Activated CD4-positive, CD25-positive, alpha-beta regulatory T cell treated with anti-CD3 and anti-CD28 coated beads, Interleukin-2, amount 50 U/mL, for 16 hours (primary cell): ENCODE measurements at regions not wholly inside any gene's neighbourhood (a gene's known extent, or its start where the extent isn't known, plus 50 kb on each side); places are given as distances from the start of the nearest gene placed in this dataset.

ENCODE experiments used
- DNase-seq: peaks from one replicate; pipeline ENCODE4 v3.0.0-alpha.2; 2020; ENCODE audit warnings: low read depth, low spot score

DNA sequence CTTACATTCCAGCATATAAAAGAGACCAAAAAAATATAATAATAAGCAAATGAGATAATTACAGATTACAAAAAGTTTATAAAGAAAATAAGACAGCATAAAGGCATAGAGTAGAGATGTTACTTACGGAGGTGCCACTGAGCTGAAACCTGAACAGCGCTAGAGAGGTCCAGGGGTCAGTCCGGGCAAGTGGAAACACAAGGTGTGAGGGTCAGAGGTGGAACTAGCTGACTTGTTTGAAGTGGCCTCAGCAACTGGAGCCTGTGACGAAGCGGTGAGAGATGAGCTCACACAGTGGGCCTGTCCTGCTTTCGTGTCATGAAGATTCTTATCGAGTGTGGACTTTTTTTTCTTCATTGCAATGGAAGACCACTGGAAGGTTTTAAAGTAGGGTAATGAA lies 288.3 kb upstream of the TANK start:
- no peak for DNase-seq

DNA sequence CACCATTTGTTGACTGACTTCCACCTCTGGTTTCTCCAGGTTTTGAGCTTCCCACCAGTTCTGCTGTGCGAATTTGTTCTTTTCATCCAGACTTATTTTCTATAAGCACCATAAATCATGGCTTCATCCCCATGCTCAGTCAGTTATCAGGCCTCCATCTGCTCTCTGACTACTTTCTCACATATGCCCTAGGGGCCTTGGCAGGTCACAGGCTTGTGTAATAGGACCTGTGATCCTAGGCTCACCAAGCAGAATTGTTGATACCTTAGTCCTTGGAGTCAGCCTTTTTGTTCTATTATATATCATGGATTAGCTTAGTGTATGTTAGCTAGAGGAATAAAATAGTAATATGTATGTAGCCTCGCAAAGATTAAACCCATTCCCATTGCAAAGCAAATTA lies 284.2 kb upstream of the TANK start:
- DNase-seq, result no peak

DNA sequence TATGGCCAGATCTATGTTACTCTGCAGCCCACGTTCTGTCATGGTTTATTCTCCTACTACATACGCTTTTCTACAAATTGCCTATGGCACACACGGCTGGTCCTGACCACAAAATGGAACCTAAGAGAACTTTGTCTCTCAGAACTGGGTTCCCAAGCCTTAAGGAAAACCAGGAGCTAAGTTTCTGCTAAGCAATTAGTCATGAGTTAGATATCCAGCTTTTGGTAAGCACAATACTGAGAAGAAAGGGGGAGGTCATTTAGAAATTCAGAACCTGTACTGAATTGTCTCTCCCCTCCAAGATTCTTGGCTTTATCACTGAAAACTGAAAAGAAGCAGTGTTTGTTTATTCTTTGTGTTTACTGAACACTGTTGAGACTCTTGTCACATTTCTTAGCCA lies 283.5 kb upstream of the TANK start:
- no peak for DNase-seq

DNA sequence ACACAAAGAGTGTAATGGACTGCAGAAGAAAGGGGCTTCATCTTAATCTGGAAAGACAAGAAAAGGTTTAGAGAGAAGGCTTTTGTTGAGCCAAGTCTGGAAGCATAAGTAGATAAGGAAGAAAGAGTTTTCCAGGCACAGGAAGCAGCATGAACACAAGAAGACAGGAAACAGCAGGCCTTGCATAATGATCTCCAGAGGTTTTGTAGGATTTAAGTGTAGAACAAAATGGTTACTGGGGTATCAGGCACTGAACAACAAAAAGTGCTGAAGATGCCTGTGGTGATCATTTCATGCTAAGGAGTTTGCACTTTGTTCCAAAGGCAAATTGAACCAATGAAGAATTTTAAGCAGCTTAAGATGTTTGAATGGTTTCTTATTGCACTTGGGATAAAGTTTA lies 281.6 kb upstream of the TANK start:
- DNase-seq, result no peak

DNA sequence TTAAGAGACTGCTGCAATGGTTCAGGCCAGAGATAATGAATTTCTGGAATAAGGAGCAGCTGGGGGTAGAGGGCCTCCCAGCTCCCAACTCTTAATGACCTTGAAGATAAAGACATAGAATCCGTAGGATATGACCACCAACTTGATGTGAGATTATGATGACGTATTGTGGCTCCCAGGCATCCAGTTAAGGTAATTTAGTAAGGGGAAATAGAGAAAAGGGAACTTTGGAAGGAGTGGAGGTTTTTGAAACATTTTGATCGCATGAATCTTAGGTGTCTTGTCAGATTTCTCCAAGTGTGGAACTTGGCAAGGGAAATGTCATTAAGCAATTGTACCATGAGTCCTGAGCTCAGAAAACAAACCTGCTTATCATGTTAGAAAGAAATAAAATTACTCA lies 277.3 kb upstream of the TANK start:
- no peak for DNase-seq

DNA sequence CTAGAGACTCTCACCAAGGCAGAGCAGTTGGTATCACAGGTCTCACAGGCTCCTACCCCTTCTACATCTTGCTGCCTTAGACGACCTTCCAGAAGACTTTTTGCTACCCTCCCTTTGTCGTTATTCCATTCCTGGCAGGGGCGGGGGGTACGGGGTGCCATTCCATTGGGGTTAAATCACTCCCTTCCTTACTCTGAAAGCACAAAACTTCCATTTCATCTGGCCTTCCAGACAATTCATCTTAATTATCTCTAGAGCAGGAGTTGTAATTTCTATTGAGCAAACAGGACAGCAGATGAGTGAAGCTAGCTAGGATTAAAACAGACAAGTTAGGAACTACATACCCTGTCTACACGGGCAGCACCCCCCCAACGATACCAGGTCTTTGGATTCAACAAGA lies 276.2 kb upstream of the TANK start:
- no peak for DNase-seq

DNA sequence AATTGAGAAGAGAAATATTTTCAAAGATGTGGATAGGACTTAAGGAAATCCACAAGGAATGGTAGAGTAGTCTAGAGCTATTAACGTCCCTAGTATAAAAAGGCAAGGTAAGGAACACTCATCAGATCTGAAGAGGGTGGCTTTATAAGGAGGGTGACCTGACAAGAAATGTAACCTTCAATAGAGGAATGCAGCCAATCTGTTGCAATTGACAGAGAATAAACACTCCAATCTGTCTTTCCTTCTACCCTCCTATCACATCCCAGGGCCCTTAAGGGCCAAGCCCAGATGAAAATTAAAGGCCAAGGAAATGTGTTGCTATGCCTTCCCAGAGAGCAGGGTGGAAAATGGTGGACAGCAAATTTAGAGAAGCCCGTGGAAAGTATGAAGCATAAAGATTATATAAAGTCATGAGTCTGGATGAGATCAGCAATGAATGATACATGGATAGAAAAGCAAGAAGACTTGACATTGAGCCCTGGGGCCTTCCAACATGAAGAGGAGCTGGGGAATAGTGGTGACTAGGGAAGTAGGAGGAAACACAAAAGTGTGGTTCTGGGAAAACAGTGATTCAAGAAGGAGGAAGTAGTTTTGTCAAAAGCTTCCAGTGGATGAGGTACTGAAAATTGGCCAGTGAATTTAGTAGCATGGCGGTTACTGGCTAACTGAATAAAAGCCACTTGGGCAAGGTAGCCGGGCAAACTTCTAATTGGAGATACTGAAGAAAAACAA lies 270.6 kb upstream of the TANK start:
- DNase-seq, result no peak

DNA sequence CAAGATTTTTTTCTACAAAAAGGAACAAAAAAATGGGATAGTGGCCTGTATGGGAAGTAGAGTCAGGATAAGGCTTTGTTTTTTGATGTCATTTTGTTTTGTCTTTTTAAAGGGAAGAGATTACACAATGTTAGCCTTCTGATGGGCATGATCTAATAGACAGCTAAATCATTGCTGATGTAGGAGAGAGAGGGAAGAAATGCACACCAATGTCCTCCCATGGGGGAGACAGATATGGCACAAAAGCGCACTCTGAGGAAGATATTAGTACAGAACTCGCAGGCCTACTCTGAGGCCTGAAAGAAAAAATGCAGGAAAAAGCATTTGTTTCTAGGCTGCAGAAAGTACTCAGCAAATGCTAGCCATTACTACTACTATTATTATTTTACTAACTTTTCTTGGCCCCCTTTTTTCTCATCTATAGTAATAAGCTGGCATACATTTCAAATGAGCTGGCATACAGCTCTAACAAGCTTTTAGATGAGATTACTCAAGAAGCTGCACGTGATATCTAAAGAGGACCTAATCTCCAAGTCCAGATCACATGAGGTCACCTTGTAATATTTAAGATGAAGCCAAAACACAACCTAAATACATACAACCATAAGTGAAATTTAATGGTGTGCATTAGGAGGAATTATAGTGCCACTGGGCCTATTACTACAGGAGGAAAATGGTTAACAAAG lies 269.4 kb upstream of the TANK start:
- no peak for DNase-seq

DNA sequence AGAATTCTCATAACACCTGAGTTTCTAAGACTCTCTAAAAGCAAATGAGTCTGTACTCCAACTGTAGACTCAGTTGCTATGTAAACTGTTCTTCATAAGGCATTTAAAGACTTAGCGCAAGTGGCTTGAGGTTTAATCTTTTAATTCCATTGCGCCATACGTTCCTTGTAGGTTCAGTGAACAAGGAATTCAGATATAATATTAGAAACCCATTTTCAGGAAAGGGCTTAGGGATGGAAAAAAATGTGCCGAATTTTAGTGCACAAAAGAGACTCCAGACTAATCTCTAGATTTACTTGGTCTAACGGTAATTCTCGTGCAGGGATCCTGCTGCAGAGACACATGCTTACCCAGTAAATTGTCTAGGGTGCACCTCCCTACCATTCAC lies 268.9 kb upstream of the TANK start:
- DNase-seq, result no peak

DNA sequence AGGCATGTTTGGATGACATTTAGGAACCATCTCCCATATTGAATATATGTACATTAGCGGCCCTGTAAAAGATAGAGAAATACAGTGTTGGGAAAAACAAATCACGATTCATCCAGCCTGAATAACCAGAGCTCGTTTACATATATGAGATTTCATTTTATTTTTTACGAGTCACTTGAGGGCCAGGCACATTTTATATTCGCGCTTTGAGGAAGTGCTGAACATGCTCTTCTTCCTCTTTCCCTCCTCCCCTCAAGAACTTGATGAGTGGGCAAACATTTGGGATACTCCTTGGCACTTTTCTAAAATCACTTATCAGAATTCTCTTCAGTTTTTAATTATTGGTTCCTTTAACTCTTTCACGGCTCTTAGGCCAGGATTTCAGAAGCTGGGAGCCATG lies 268.0 kb upstream of the TANK start:
- no peak for DNase-seq

DNA sequence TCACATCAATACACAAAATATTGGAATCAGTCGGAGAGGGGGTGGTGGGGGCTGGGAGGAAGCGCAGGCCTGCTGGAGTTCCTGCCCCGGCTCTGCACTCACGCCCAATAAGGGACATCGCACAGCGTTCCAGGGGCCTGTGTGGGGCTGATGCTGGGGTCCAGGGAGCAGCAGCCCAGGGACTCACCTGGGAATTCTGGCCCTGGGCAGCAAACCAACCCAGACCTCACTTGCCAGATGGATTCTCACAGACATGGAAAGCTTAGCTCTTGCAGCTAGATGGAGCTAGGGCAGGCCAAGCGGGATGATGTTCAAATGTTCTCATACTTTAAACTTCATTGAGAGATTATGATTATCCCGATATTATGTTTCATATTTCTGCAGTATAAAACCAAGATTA lies 266.6 kb upstream of the TANK start:
- no peak for DNase-seq

DNA sequence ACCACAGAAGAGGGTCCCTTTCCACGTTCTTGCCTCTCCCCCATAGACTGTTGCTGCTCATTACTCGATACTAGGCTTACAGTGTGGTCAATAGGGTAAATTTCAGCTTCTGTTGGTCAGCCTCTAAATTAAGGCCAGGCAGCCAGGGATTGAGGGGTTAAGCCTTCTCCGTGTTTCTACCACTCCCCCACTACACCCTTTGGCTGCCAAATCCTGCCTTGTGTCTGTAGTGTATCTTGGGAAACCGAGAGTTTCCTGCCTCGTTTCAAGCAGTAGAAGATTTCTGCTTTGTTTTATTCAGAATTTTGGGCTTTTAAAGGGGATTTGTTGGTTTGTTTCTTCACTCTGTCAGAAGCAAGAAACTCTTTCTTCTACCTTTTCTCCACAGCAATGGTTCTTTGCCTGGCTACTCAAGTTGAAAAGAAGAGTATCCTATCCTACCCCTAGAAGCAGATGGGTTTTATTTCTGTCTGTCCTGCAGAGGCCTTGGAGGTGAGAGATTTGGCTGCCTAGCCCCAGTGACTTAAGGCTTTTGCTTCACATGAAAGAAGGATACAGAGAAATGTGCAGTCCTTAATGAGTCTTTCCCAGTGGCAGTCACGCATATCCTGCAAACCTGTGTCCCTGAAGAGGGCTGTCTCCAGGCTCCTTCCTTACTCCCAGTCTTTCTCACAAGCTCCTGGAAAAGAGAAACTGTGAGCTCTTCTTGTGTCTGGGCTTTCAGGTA lies 261.5 kb upstream of the TANK start:
- no peak for DNase-seq

DNA sequence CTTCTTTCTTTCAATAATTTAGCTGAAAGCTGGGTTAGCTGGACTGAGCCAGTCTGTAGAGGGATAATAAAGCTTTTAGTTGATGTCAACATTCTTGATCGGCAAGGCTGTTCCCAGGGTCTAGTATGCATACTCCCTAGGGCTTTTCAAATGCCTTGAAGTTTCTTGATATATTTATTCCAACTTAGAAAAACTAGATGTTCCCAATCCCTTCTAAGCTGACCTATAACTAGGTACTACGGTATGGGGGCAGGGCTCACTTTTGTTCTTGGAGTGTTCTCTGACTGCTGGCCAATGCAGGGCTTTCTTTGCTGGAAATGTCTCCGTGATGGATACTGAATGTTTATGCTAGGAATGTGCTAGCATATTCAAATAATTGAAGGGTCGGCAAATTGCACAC lies 258.6 kb upstream of the TANK start:
- DNase-seq, result no peak

DNA sequence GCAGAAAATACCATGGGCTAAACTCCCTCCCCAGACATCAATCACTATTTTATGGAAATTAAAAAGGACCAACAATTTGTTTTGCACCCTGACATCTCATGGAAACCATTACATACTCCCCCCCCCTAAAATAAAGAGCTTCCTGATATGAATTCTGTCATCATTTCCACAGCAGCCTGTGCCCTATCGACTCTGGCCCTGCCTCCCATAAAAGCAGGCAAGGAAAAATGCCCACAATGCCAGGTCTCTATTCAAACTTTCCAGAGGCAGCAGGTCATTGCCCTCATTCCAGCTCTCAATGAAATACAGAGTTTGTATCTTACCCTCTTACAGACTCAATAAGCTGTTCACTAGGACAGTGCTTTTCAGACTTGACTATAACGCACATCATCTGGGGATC lies 254.4 kb upstream of the TANK start:
- no peak for DNase-seq

DNA sequence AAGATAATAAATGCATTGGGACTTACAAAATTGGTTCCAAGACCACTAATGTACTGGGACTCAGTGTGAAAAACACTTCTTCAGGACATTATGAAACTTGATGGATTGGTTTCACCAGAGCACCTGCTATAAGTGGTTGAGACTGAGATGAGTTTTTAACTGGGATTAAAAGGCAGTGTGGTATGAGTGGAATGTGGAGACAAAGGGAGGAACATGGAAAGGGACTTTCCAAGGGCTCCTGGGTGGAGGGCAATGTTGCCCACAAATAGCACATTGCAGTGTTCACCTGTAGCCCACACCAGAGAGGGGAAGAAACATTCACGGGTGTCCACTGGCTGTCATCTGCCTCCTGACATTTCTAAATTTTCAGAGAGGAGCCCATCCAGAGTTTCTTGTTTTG lies 253.3 kb upstream of the TANK start:
- DNase-seq, result no peak

DNA sequence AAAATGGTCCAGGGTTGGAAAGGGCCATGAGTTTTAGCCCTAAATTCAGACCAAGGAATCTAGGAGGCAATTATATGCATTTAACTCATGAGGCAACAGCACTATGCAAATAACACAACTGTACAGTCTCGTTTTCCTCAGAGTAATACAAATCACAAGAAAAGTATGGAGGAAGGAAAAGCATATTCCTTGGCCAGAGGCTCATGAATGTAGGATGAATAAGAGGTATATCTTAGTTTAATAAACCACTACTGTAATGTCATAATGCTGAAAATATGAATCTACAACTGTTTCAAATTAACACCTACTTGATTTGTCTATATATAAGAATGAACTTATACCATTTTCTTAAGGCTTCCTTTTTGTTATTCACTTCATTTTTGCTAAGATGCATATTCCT lies 252.5 kb upstream of the TANK start:
- DNase-seq, result no peak

DNA sequence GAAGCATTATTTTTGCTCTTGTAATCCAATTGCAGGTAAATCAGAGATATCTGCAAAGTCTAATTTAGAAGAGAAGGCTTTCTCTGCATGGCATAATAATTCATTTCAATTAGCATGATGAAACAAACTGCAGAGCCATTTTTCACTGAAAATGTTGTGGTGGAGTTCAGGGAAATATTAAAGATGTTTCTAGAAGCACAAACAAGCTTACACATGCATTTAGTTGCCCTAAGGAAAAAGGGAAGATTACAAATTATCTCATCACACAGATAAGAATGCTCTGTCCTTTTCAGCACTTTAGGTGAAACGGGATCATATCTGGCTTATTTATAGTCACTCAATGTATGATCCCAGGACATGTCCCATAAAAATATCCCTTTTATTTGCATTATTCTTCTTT lies 252.1 kb upstream of the TANK start:
- no peak for DNase-seq

DNA sequence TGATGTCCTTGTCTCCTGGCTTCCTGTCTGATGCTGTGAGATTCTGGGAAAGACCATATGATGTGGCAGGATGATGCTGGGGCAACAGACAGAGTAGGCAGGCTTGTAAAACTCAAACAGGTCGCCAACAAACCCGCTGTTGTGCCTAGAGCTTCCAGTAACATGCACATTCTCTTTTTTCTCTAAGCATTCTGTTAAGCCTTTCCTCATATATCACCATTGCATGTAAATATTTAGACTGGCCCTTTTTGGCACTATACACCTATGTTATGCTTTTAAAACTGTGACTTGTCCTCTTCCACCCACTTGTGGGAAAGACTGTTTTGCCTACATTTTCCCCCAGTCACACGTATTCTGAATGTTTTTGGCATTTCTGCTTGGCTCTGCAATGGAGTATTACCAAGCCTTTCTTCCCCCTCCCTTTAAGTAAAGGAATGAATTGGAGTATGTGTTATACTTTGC lies 250.4 kb upstream of the TANK start:
- DNase-seq, result no peak

DNA sequence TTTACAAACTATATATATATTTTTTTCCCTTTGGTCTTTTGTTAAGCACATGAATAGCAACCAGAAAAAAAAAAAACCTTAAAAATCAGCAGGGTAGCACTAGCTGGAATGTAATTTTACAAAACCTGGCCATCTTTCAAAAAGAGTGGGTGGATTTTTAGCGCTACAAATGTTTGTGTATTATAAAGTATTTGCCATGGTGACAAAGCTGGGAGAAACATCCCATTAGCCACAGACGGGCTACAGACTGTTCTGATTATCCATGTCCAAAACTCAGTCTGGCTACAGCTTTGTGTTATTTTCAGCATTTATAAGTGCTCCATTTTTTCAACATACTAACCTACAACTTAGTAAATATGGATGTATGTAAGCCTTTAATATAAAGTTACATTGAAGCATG lies 249.5 kb upstream of the TANK start:
- DNase-seq, result no peak

DNA sequence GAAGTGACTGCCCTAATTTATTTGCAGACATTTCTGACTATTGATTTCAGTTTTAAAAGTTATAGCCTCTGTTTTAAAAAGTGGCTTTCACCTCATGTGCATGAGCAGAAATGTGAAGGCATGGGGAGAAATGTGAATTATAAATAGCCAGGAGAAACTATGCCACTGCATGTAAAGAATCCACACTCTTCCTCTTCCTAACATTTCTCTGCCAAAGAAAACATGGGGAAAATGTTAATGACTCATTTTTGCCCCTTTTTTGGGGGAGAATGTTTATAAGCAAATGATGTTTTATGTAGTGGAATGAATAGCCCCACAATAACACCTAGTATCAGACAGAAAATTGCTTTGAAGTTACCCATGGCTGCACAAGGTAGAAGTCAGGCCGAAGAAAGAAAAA lies 249.0 kb upstream of the TANK start:
- DNase-seq, result no peak

DNA sequence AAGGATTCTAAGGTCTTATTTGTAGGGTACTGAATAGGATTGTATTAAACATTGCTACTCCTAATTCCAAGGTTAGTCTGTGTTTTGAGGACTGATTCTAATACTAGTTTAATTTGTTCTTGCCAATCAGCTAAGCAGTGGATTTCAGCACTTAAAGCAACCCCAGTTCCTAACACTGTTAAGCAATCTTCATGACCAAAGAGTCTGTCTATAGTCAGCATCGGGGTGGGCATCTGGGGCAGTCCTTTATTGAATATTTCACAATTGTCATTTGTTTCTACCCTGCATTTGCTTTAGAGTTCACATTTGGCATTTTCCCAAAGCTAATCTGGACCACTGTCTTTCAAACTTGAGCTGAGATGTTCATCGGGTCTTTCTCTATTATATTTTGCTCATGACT lies 248.0 kb upstream of the TANK start:
- DNase-seq, result no peak

DNA sequence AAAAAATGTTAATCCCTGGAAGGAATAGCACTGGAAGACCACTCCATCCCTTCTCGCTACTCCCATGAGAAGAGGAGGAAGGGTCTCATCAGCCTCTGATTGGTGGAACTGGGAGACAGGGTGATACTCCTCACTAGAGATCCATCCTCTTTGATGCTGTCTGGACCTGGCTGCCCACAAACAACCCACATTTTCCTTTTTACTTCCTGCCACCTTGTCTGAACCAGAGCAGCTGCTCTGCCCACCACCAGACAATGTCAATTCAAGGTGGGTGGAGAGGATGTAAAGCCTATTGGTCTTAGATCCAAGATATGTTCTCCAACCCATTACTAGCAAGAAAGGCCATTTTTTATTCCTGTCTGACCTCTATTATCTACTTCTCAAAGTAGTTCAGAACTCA lies 246.9 kb upstream of the TANK start:
- no peak for DNase-seq

DNA sequence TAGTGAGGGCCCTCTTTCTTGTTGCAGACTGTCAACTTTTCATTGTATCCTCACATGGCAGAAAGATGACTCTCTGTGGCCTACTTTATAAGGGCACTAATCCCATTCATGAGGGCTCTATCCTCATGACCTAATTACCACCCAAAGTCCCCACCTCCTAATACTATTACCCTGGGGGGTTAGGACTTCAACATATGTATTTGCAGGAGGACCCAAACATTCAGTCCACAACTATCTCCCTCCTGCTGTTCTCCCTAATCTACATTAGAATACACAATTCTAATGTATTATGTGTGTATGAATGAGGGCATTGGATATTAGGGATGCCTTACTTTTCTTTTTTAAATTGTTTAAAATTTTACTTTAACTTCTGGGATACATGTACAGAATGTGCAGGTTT lies 246.0 kb upstream of the TANK start:
- DNase-seq, result no peak
